GM18507 (cell line): ENCODE measurements at regions not wholly inside any gene's neighbourhood (a gene's known extent, or its start where the extent isn't known, plus 50 kb on each side); places are given as distances from the start of the nearest gene placed in this dataset.
"Not testable (repeated sequence)": the region's sequence is repeated elsewhere in the genome, so short reads cannot be mapped to it uniquely, and the experiment has no call there.

Experiments used
- DNase-seq: peaks from one replicate; pipeline ENCODE4 v3.0.0; 2011; ENCODE audit warnings: low read depth; ENCODE audit not compliant: insufficient read length; ENCODE audit errors: extremely low spot score
- FAIRE-seq: peaks from 2 replicates; lab custom pipeline; 2011; peaks lifted over from hg19 to GRCh38; lab: Jason Lieb, UNC

GRCh38 chr10:23614483-23614882 lies 175.6 kb downstream of the OTUD1 start:
- DNase-seq (no peak), FAIRE-seq (peak; percentile 47)

GRCh38 chr10:23630376-23630775 lies 191.5 kb downstream of the OTUD1 start:
- DNase-seq (no peak), FAIRE-seq (no peak)

GRCh38 chr10:23630885-23631284 lies 192.0 kb downstream of the OTUD1 start:
- FAIRE-seq (no peak), DNase-seq (no peak)

GRCh38 chr10:23643111-23643780 lies 204.4 kb downstream of the OTUD1 start:
- DNase-seq (no peak), FAIRE-seq (no peak)

- DNase-seq (no peak), FAIRE-seq (no peak)
Measured at GRCh38 chr10:23648618-23649017, 209.7 kb downstream of the OTUD1 start.

GRCh38 chr10:23656735-23657134 lies 217.9 kb downstream of the OTUD1 start:
- no peak for FAIRE-seq
- DNase-seq = no peak

GRCh38 chr10:23657677-23658076 lies 218.8 kb downstream of the OTUD1 start:
- DNase-seq (no peak), FAIRE-seq (no peak)

- FAIRE-seq, DNase-seq: not testable (repeated sequence)
Measured at GRCh38 chr10:23671866-23672265, 233.0 kb downstream of the OTUD1 start.

- FAIRE-seq (no peak), DNase-seq (no peak)
Measured at GRCh38 chr10:23675585-23675984, 236.7 kb downstream of the OTUD1 start.

GRCh38 chr10:23676296-23676695 lies 237.4 kb downstream of the OTUD1 start:
- no peak for DNase-seq
- FAIRE-seq = no peak

GRCh38 chr10:23686722-23687121 lies 247.8 kb downstream of the OTUD1 start:
- FAIRE-seq (no peak), DNase-seq (no peak)

GRCh38 chr10:23692736-23693135 lies 253.9 kb downstream of the OTUD1 start:
- FAIRE-seq = no peak
- no peak for DNase-seq

GRCh38 chr10:23693501-23693901 lies 254.6 kb downstream of the OTUD1 start:
- FAIRE-seq = no peak
- no peak for DNase-seq

- FAIRE-seq = no peak
- no peak for DNase-seq
Measured at GRCh38 chr10:23693925-23694324, 255.1 kb downstream of the OTUD1 start.

- DNase-seq = no peak
- no peak for FAIRE-seq
Measured at GRCh38 chr10:23694446-23694920, 255.6 kb downstream of the OTUD1 start.

GRCh38 chr10:23694921-23695824 lies 256.3 kb downstream of the OTUD1 start:
- FAIRE-seq = no peak

GRCh38 chr10:23695825-23696420 lies 257.0 kb downstream of the OTUD1 start:
- no peak for FAIRE-seq
- DNase-seq = no peak

More at GRCh38 chr10:23694921-23695824, 256.3 kb downstream of the OTUD1 start:
- DNase-seq = no peak

GRCh38 chr10:23696476-23696875 lies 257.6 kb downstream of the OTUD1 start:
- DNase-seq (no peak), FAIRE-seq (no peak)

GRCh38 chr10:23702977-23703414 lies 264.1 kb downstream of the OTUD1 start:
- peak; percentile 80 for FAIRE-seq
- DNase-seq = peak; percentile 22

- FAIRE-seq (no peak), DNase-seq (no peak)
Measured at GRCh38 chr10:23715363-23715762, 276.5 kb downstream of the OTUD1 start.
